PC-9 (cell line): ENCODE measurements at regions not wholly inside any gene's neighbourhood (a gene's known extent, or its start where the extent isn't known, plus 50 kb on each side); places are given as distances from the start of the nearest gene placed in this dataset.

Source experiments
- EZH2 ChIP-seq: fragments of 200-600 bp; sonication (generic); IDR thresholded peaks from 2 replicates; pipeline ENCODE4 v1.8.0; 2017; ENCODE audit warnings: antibody characterized with exemption, low read depth
- TF ChIP-seq, protein P1 (sequence below): fragments of 200-600 bp; sonication (generic); conservative IDR thresholded peaks from 2 replicates; pipeline ENCODE4 v1.6.1; 2017; ENCODE audit warnings: mixed run types, antibody characterized with exemption, mild to moderate bottlenecking, moderate library complexity

DNA sequence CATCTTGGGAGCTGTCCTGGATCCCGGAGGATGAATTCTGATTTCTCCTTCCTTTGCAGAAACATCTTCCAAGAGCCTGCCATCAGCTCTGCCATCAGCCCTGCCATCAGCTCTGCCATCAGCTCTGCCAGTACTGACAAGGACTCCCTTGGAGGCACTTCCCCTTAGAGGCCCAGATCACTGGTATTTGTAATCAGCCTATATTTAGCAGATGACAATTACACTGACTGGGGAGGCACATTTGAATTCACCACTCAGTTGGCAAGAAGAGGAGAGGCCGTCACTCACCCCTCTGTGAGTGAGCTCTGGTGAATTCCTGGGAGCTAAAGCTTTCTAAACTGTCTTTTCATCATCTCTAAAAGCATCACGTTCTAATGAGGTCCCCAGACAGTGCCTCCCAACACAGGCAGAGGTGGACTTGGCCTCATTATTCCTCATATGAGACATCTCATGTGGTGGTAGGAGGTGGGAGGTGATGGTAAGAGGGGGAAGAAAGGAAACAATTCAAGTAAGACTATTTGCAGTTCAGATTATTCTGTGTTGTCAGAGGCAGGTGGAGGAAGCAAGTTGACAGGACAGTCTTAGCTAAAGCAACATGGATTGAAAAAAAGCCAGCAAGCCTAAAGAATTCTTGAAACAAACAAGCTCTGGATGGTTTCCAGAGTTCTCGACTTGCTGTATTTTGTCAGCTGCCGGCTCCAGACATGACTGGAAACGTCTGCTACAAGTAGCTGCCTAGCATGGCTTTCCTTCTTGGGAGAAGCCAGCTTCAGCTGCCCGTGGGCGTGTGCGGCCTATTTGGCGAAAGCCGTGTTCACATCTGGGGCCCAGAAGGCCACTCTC is 771.7 kb downstream of the TBC1D22A start:
- no peak for TF ChIP-seq EZH2
- TF ChIP-seq, protein P1, sequence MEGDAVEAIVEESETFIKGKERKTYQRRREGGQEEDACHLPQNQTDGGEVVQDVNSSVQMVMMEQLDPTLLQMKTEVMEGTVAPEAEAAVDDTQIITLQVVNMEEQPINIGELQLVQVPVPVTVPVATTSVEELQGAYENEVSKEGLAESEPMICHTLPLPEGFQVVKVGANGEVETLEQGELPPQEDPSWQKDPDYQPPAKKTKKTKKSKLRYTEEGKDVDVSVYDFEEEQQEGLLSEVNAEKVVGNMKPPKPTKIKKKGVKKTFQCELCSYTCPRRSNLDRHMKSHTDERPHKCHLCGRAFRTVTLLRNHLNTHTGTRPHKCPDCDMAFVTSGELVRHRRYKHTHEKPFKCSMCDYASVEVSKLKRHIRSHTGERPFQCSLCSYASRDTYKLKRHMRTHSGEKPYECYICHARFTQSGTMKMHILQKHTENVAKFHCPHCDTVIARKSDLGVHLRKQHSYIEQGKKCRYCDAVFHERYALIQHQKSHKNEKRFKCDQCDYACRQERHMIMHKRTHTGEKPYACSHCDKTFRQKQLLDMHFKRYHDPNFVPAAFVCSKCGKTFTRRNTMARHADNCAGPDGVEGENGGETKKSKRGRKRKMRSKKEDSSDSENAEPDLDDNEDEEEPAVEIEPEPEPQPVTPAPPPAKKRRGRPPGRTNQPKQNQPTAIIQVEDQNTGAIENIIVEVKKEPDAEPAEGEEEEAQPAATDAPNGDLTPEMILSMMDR = no peak
